GM12875 (cell line): ENCODE measurements at regions not wholly inside any gene's neighbourhood (a gene's known extent, or its start where the extent isn't known, plus 50 kb on each side); places are given as distances from the start of the nearest gene placed in this dataset.

ENCODE experiments used
- H3K4me3 ChIP-seq: one replicate; pipeline ENCODE4 v1.5.1; 2011; ENCODE audit warnings: low read depth, low read length, control low read depth
- TF ChIP-seq, protein P1 (sequence below): IDR thresholded peaks from 2 replicates; pipeline ENCODE4 v1.5.1; 2011; ENCODE audit warnings: low read depth, mild to moderate bottlenecking, control low read depth, inconsistent platforms, low read length, moderate library complexity, borderline replicate concordance; ENCODE audit not compliant: insufficient read depth

- peak overlapping the region; percentile 18 for H3K4me3 ChIP-seq
- TF ChIP-seq, protein P1, sequence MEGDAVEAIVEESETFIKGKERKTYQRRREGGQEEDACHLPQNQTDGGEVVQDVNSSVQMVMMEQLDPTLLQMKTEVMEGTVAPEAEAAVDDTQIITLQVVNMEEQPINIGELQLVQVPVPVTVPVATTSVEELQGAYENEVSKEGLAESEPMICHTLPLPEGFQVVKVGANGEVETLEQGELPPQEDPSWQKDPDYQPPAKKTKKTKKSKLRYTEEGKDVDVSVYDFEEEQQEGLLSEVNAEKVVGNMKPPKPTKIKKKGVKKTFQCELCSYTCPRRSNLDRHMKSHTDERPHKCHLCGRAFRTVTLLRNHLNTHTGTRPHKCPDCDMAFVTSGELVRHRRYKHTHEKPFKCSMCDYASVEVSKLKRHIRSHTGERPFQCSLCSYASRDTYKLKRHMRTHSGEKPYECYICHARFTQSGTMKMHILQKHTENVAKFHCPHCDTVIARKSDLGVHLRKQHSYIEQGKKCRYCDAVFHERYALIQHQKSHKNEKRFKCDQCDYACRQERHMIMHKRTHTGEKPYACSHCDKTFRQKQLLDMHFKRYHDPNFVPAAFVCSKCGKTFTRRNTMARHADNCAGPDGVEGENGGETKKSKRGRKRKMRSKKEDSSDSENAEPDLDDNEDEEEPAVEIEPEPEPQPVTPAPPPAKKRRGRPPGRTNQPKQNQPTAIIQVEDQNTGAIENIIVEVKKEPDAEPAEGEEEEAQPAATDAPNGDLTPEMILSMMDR: no peak
Observed at GRCh38 chr17:64778240-64779097, 116.4 kb upstream of the SMURF2 start.

DNA sequence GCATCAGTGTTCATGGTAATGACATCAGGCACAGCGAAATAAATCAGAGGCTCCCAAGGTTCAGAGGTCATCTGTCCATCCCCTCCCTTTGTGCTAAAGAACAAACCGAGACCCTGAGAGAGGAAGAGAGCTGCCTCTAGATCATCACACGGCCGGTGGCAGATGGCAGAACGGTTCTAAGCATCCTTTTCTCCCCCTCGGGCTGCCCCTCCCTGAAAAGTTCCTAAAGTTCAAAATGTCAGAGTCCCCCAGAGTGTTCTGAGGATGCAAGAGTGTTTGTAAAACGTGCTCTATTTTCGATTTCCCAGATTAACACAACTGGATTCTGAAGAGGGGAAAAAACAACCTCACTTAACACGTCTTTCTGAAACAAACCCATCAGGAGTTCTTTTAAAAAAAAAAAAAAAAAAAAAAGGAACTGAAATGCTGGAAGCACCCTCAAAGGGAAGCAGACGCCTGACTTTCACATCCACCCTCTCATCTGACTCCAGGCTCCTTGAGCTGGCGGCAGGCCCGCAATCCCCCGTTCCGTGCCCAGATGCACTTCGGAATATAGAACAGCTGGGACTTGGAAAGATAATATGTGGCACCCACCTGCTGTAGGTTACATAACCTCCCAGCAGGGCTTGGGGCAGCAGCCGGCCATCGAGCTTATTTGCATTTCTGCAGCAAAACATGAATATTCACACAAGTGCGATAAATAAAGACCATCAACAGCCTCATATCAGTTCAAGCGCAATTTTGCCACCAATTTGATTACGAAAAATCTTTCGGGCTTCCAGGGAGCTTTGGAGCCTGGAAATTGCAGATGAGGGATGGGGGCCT, 115.5 kb upstream of the SMURF2 start:
- H3K4me3 ChIP-seq: peak overlapping the region; percentile 36
- TF ChIP-seq, protein P1: no peak

- TF ChIP-seq, protein P1: peak; percentile 91
- peak overlapping the region; percentile 36 for H3K4me3 ChIP-seq
Observed at GRCh38 chr17:64776720-64777414, 114.8 kb upstream of the SMURF2 start.

GRCh38 chr17:64775701-64776570, 113.8 kb upstream of the SMURF2 start:
- TF ChIP-seq, protein P1: no peak
- no peak overlapping the region for H3K4me3 ChIP-seq

DNA sequence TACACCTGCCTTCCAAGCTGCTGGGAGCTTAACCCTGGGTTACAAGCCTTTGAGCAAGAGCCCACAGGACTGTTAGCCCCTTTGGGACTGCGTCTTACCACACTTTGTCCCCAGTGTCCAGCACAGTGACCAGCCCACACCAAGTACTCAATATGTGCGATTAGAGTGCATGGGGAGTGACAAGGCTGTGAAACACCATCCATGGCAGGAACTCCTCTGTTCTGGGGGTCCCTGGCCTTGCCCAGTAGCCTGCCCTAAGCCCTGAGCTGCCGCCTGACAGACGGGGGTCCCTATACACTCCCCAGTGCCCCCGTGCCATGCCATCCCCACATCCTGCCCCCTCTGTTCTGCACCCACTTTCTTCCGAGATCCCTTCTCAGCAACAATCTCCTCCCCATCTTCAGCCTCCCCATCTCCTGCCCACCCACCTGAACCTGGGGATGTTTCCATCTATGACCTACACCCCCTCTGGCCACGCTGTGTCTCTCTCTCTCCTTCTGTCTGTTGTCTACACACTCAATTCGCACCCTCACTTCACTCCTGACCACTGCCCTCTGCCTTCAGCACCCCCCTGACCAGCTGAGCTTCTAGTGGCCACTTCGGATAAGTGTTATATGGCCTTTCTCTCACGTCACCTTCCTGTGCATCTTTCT, 112.9 kb upstream of the SMURF2 start:
- TF ChIP-seq, protein P1: no peak

More for the DNA sequence above, 112.9 kb upstream of the SMURF2 start:
- H3K4me3 ChIP-seq: no peak overlapping the region
